HEK293 (cell line): ENCODE measurements at regions not wholly inside any gene's neighbourhood (a gene's known extent, or its start where the extent isn't known, plus 50 kb on each side); places are given as distances from the start of the nearest gene placed in this dataset.

Experiments used
- BCL11B ChIP-seq: fragments of 450-650 bp; formaldehyde crosslinking; IDR thresholded peaks from 2 replicates; pipeline ENCODE4 v1.5.1; 2016; ENCODE audit warnings: low read depth, missing biosample characterization, missing genetic modification characterization
- ELK4 ChIP-seq: IDR thresholded peaks from 2 replicates; pipeline ENCODE4 v1.6.1; 2011; ENCODE audit warnings: mild to moderate bottlenecking, low read depth, low read length, borderline replicate concordance
- GLI4 ChIP-seq: fragments of 450-650 bp; formaldehyde crosslinking; IDR thresholded peaks from 2 replicates; pipeline ENCODE4 v1.5.1; 2016; ENCODE audit warnings: missing biosample characterization, missing genetic modification characterization
- OVOL3 ChIP-seq: fragments of 450-650 bp; formaldehyde crosslinking; IDR thresholded peaks from 2 replicates; pipeline ENCODE4 v1.5.1; 2016; ENCODE audit warnings: missing biosample characterization, missing genetic modification characterization
- ZBTB17 ChIP-seq: fragments of 450-650 bp; formaldehyde crosslinking; IDR thresholded peaks from 2 replicates; pipeline ENCODE4 v1.5.1; 2016; ENCODE audit warnings: missing biosample characterization, missing genetic modification characterization
- ZBTB20 ChIP-seq: fragments of 450-650 bp; formaldehyde crosslinking; IDR thresholded peaks from 2 replicates; pipeline ENCODE4 v1.5.1; 2016; ENCODE audit warnings: missing biosample characterization, missing genetic modification characterization
- ZBTB48 ChIP-seq: fragments of 450-650 bp; formaldehyde crosslinking; IDR thresholded peaks from 2 replicates; pipeline ENCODE4 v1.5.1; 2016; ENCODE audit warnings: missing biosample characterization, missing genetic modification characterization
- ZNF121 ChIP-seq: fragments of 450-650 bp; formaldehyde crosslinking; IDR thresholded peaks from 2 replicates; pipeline ENCODE4 v1.5.1; 2016; ENCODE audit warnings: missing biosample characterization, missing genetic modification characterization
- ZNF138 ChIP-seq: fragments of 450-650 bp; formaldehyde crosslinking; IDR thresholded peaks from 2 replicates; pipeline ENCODE4 v1.5.1; 2016; ENCODE audit warnings: missing biosample characterization, missing genetic modification characterization, borderline replicate concordance
- ZNF169 ChIP-seq: fragments of 450-650 bp; formaldehyde crosslinking; IDR thresholded peaks from 2 replicates; pipeline ENCODE4 v1.5.1; 2016; ENCODE audit warnings: missing biosample characterization, missing genetic modification characterization
- ZNF223 ChIP-seq: fragments of 450-650 bp; formaldehyde crosslinking; IDR thresholded peaks from 2 replicates; pipeline ENCODE4 v1.5.1; 2016; ENCODE audit warnings: missing biosample characterization, missing genetic modification characterization
- ZNF274 ChIP-seq, 2 experiments: fragments of 200-500 bp in 1 of 2; fragments of 450-650 bp in 1 of 2; sonication (Bioruptor generic) in 1 of 2; formaldehyde crosslinking in 1 of 2; IDR thresholded peaks; 2 replicates each; pipeline versions ENCODE4 v1.5.1 to v1.6.1; 2014 to 2016; ENCODE audit warnings: borderline replicate concordance in 1 of 2, inconsistent platforms in 1 of 2, low read length in 1 of 2, missing biosample characterization in 1 of 2, missing genetic modification characterization in 1 of 2
- ZNF302 ChIP-seq: fragments of 450-650 bp; formaldehyde crosslinking; IDR thresholded peaks from 2 replicates; pipeline ENCODE4 v1.5.1; 2016; ENCODE audit warnings: missing biosample characterization, missing genetic modification characterization, low read depth
- ZNF341 ChIP-seq: fragments of 450-650 bp; formaldehyde crosslinking; IDR thresholded peaks from 2 replicates; pipeline ENCODE4; 2016; ENCODE audit warnings: low read depth, missing biosample characterization, missing genetic modification characterization
- ZNF366 ChIP-seq: fragments of 450-650 bp; formaldehyde crosslinking; conservative IDR thresholded peaks from 2 replicates; pipeline ENCODE4 v1.5.1; 2016; ENCODE audit warnings: missing biosample characterization, missing genetic modification characterization
- ZNF391 ChIP-seq: fragments of 450-650 bp; formaldehyde crosslinking; IDR thresholded peaks from 2 replicates; pipeline ENCODE4 v1.5.1; 2016; ENCODE audit warnings: low read depth, missing biosample characterization, missing genetic modification characterization, borderline replicate concordance
- ZNF423 ChIP-seq: fragments of 450-650 bp; formaldehyde crosslinking; IDR thresholded peaks from 2 replicates; pipeline ENCODE4 v1.5.1; 2016; ENCODE audit warnings: missing biosample characterization, missing genetic modification characterization
- ZNF433 ChIP-seq: fragments of 450-650 bp; formaldehyde crosslinking; IDR thresholded peaks from 2 replicates; pipeline ENCODE4 v1.5.1; 2016; ENCODE audit warnings: missing biosample characterization, missing genetic modification characterization, low read depth
- ZNF473 ChIP-seq: fragments of 450-650 bp; formaldehyde crosslinking; IDR thresholded peaks from 2 replicates; pipeline ENCODE4 v1.5.1; 2017; ENCODE audit warnings: missing biosample characterization, missing genetic modification characterization
- ZNF501 ChIP-seq: fragments of 450-650 bp; formaldehyde crosslinking; IDR thresholded peaks from 2 replicates; pipeline ENCODE4 v1.5.1; 2016; ENCODE audit warnings: missing biosample characterization, missing genetic modification characterization
- ZNF513 ChIP-seq: fragments of 450-650 bp; IDR thresholded peaks from 2 replicates; pipeline ENCODE4 v1.5.1; 2018; ENCODE audit warnings: missing biosample characterization, missing genetic modification characterization
- ZNF654 ChIP-seq: fragments of 450-650 bp; formaldehyde crosslinking; IDR thresholded peaks from 2 replicates; pipeline ENCODE4 v1.5.1; 2016; ENCODE audit warnings: low read depth, missing biosample characterization, missing genetic modification characterization
- ZNF664 ChIP-seq: fragments of 450-650 bp; formaldehyde crosslinking; IDR thresholded peaks from 2 replicates; pipeline ENCODE4 v1.5.1; 2016; ENCODE audit warnings: missing biosample characterization, missing genetic modification characterization
- ZNF791 ChIP-seq: fragments of 450-650 bp; formaldehyde crosslinking; IDR thresholded peaks from 2 replicates; pipeline ENCODE4 v1.5.1; 2016; ENCODE audit warnings: missing biosample characterization, missing genetic modification characterization
- ZNF843 ChIP-seq: fragments of 450-650 bp; formaldehyde crosslinking; IDR thresholded peaks from 2 replicates; pipeline ENCODE4 v1.5.1; 2016; ENCODE audit warnings: missing biosample characterization, missing genetic modification characterization
- ZXDB ChIP-seq: fragments of 450-650 bp; formaldehyde crosslinking; IDR thresholded peaks from 2 replicates; pipeline ENCODE4 v1.5.1; 2016; ENCODE audit warnings: missing biosample characterization, missing genetic modification characterization
- TF ChIP-seq, protein P1 (sequence below): fragments of 450-650 bp; formaldehyde crosslinking; IDR thresholded peaks from 2 replicates; pipeline ENCODE4 v1.5.1; 2016; ENCODE audit warnings: missing biosample characterization, missing genetic modification characterization
- TF ChIP-seq, protein P2 (sequence below): fragments of 450-650 bp; formaldehyde crosslinking; IDR thresholded peaks from 2 replicates; pipeline ENCODE4 v1.5.1; 2017; ENCODE audit warnings: missing biosample characterization, missing genetic modification characterization
- TF ChIP-seq, protein P3 (sequence below): fragments of 450-650 bp; formaldehyde crosslinking; IDR thresholded peaks from 2 replicates; pipeline ENCODE4 v1.5.1; 2016; ENCODE audit warnings: missing biosample characterization, missing genetic modification characterization

- TF ChIP-seq ELK4 (no peak), ZNF791 (no peak), GLI4 (tag by site-specific recombination) (no peak), ZNF423 (tag by site-specific recombination) (no peak), ZNF223 (no peak), ZNF302 (tag by site-specific recombination) (no peak), ZNF843 (tag by site-specific recombination) (peak; percentile 81), ZBTB48 (tag by site-specific recombination) (no peak), ZXDB (tag by site-specific recombination) (peak; percentile 66), ZNF274 (IDR thresholded peaks at IDR 0.05; ENCODE audit: low read length) (no peak), ZNF274 (tag by site-specific recombination; IDR thresholded peaks at IDR 0.05; ENCODE audit: borderline replicate concordance) (no peak), BCL11B (tag by site-specific recombination) (peak; percentile 77; the same call in 1 of the 2 replicates), ZNF341 (tag by site-specific recombination) (no peak), ZNF513 (tag by site-specific recombination) (0 out of 2 replicates have a peak, but pooled peaks have one; percentile 8), ZNF473 (tag by site-specific recombination) (no peak), ZNF501 (tag by site-specific recombination) (no peak), ZNF138 (tag by site-specific recombination) (no peak), ZNF169 (no peak), ZBTB17 (peak; percentile 10; the same call in 1 of the 2 replicates), ZNF664 (tag by site-specific recombination) (no peak), OVOL3 (tag by site-specific recombination) (no peak), ZNF366 (peak; percentile 57), ZNF433 (tag by site-specific recombination) (no peak), ZNF654 (tag by site-specific recombination) (0 out of 2 replicates have a peak, but pooled peaks have one; percentile 23), ZBTB20 (tag by site-specific recombination) (peak; percentile 47), ZNF391 (tag by site-specific recombination) (0 out of 2 replicates have a peak, but pooled peaks have one; percentile 36), ZNF121 (tag by site-specific recombination) (no peak)
- TF ChIP-seq, protein P1, sequence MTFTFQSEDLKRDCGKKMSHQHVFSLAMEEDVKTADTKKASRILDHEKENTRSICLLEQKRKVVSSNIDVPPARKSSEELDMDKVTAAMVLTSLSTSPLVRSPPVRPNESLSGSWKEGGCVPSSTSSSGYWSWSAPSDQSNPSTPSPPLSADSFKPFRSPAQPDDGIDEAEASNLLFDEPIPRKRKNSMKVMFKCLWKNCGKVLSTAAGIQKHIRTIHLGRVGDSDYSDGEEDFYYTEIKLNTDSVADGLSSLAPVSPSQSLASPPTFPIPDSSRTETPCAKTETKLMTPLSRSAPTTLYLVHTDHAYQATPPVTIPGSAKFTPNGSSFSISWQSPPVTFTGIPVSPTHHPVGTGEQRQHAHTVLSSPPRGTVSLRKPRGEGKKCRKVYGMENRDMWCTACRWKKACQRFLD (tag by site-specific recombination): no peak
- TF ChIP-seq, protein P2, sequence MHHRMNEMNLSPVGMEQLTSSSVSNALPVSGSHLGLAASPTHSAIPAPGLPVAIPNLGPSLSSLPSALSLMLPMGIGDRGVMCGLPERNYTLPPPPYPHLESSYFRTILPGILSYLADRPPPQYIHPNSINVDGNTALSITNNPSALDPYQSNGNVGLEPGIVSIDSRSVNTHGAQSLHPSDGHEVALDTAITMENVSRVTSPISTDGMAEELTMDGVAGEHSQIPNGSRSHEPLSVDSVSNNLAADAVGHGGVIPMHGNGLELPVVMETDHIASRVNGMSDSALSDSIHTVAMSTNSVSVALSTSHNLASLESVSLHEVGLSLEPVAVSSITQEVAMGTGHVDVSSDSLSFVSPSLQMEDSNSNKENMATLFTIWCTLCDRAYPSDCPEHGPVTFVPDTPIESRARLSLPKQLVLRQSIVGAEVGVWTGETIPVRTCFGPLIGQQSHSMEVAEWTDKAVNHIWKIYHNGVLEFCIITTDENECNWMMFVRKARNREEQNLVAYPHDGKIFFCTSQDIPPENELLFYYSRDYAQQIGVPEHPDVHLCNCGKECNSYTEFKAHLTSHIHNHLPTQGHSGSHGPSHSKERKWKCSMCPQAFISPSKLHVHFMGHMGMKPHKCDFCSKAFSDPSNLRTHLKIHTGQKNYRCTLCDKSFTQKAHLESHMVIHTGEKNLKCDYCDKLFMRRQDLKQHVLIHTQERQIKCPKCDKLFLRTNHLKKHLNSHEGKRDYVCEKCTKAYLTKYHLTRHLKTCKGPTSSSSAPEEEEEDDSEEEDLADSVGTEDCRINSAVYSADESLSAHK: peak; percentile 82
- TF ChIP-seq, protein P3, sequence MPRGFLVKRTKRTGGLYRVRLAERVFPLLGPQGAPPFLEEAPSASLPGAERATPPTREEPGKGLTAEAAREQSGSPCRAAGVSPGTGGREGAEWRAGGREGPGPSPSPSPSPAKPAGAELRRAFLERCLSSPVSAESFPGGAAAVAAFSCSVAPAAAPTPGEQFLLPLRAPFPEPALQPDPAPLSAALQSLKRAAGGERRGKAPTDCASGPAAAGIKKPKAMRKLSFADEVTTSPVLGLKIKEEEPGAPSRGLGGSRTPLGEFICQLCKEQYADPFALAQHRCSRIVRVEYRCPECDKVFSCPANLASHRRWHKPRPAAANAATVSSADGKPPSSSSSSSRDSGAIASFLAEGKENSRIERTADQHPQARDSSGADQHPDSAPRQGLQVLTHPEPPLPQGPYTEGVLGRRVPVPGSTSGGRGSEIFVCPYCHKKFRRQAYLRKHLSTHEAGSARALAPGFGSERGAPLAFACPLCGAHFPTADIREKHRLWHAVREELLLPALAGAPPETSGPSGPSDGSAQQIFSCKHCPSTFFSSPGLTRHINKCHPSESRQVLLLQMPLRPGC: no peak
These were observed 124.5 kb upstream of the ZFHX3 start (continued) for GRCh38 chr16:73172241-73172972.
